GM12878 (cell line): ENCODE measurements at regions not wholly inside any gene's neighbourhood (a gene's known extent, or its start where the extent isn't known, plus 50 kb on each side); places are given as distances from the start of the nearest gene placed in this dataset.

ENCODE experiments used
- ATF7 ChIP-seq: fragments of 450-650 bp; IDR thresholded peaks from 2 replicates; pipeline ENCODE4 v1.6.1; 2016; ENCODE audit warnings: low read depth, mild to moderate bottlenecking
- CBX3 ChIP-seq: fragments of 200-600 bp; sonication (generic); IDR thresholded peaks from 2 replicates; pipeline ENCODE4 v1.6.1; 2016; ENCODE audit warnings: low read depth, borderline replicate concordance
- EZH2 ChIP-seq: IDR thresholded peaks from 2 replicates; pipeline ENCODE4 v1.6.1; 2012; ENCODE audit warnings: low read depth, mild to moderate bottlenecking, control low read depth, inconsistent platforms, low read length, borderline replicate concordance; ENCODE audit not compliant: control insufficient read depth
- NR2F1 ChIP-seq: fragments of 450-650 bp; conservative IDR thresholded peaks from 2 replicates; pipeline ENCODE4 v1.6.1; 2017; ENCODE audit warnings: mild to moderate bottlenecking
- POLR2A ChIP-seq: IDR thresholded peaks from 2 replicates; pipeline ENCODE4 v1.6.1; 2011; ENCODE audit warnings: low read depth, mild to moderate bottlenecking, low read length
- TAF1 ChIP-seq: IDR thresholded peaks from 2 replicates; pipeline ENCODE4 v1.6.1; 2011; ENCODE audit warnings: mild to moderate bottlenecking, low read depth, low read length, borderline replicate concordance
- YY1 ChIP-seq: IDR thresholded peaks from 2 replicates; pipeline ENCODE4 v1.6.1; 2011; ENCODE audit warnings: low read depth, mild to moderate bottlenecking, low read length
- TF ChIP-seq, protein P1 (sequence below): fragments of 450-650 bp; IDR thresholded peaks from 2 replicates; pipeline ENCODE4 v1.6.1; 2017; ENCODE audit warnings: mild to moderate bottlenecking, moderate library complexity
- TF ChIP-seq, protein P2 (sequence below), 3 experiments: IDR thresholded peaks in 2 of 3; conservative IDR thresholded peaks in 1 of 3; 2 replicates each; pipeline ENCODE4 v1.5.1; 2011; ENCODE audit warnings: low read depth in 3 of 3, low read length in 3 of 3, mild to moderate bottlenecking in 3 of 3, control low read depth in 2 of 3, moderate library complexity in 2 of 3, inconsistent platforms in 1 of 3, mixed read lengths in 1 of 3; ENCODE audit not compliant: control insufficient read depth in 2 of 3, insufficient read depth in 1 of 3; ENCODE audit errors: extremely low read depth in 1 of 3
- TF ChIP-seq, protein P3 (sequence below): fragments of 450-650 bp; formaldehyde crosslinking; IDR thresholded peaks from 2 replicates; pipeline ENCODE4 v1.4.0; 2022; ENCODE audit warnings: mild to moderate bottlenecking, moderate library complexity
- TF ChIP-seq, protein P4 (sequence below): IDR thresholded peaks from 2 replicates; pipeline ENCODE4 v1.6.1; 2012; ENCODE audit warnings: low read length, inconsistent platforms

DNA sequence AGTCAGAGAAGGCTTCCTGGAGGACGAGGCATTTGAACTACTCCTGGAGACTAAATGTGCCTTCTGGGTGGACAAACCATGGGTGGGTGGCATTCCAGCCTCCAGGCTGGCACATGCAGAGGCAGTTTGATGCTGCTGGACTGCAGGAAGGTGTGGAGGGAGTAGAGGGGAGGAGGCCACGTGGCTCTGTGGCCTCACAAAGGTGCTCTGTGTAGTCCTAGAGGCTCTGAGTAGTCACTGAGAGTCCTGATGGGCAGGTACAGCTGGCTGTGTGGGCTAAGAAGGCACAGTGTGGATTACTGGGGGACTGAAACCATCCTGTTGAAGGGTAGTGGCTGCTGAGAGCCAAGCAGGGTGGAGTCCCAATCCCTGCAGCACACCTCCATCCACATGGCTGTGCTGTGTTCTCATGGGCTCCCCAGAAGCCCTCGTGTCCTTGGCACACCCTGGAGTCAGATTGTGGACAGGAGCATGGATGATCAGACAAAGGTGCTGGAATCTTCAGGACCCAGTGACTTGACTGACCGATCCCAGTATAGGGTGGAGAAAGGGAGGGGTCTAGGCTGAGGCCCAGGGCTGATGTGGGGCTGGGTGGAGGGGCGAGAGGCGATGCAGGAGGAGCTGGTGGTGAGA is 87.4 kb upstream of the HS6ST1 start:
- TF ChIP-seq EZH2, result no peak
- TF ChIP-seq, protein P1, sequence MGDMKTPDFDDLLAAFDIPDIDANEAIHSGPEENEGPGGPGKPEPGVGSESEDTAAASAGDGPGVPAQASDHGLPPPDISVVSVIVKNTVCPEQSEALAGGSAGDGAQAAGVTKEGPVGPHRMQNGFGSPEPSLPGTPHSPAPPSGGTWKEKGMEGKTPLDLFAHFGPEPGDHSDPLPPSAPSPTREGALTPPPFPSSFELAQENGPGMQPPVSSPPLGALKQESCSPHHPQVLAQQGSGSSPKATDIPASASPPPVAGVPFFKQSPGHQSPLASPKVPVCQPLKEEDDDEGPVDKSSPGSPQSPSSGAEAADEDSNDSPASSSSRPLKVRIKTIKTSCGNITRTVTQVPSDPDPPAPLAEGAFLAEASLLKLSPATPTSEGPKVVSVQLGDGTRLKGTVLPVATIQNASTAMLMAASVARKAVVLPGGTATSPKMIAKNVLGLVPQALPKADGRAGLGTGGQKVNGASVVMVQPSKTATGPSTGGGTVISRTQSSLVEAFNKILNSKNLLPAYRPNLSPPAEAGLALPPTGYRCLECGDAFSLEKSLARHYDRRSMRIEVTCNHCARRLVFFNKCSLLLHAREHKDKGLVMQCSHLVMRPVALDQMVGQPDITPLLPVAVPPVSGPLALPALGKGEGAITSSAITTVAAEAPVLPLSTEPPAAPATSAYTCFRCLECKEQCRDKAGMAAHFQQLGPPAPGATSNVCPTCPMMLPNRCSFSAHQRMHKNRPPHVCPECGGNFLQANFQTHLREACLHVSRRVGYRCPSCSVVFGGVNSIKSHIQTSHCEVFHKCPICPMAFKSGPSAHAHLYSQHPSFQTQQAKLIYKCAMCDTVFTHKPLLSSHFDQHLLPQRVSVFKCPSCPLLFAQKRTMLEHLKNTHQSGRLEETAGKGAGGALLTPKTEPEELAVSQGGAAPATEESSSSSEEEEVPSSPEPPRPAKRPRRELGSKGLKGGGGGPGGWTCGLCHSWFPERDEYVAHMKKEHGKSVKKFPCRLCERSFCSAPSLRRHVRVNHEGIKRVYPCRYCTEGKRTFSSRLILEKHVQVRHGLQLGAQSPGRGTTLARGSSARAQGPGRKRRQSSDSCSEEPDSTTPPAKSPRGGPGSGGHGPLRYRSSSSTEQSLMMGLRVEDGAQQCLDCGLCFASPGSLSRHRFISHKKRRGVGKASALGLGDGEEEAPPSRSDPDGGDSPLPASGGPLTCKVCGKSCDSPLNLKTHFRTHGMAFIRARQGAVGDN, result no peak
- TF ChIP-seq TAF1, result no peak
- TF ChIP-seq, protein P2, sequence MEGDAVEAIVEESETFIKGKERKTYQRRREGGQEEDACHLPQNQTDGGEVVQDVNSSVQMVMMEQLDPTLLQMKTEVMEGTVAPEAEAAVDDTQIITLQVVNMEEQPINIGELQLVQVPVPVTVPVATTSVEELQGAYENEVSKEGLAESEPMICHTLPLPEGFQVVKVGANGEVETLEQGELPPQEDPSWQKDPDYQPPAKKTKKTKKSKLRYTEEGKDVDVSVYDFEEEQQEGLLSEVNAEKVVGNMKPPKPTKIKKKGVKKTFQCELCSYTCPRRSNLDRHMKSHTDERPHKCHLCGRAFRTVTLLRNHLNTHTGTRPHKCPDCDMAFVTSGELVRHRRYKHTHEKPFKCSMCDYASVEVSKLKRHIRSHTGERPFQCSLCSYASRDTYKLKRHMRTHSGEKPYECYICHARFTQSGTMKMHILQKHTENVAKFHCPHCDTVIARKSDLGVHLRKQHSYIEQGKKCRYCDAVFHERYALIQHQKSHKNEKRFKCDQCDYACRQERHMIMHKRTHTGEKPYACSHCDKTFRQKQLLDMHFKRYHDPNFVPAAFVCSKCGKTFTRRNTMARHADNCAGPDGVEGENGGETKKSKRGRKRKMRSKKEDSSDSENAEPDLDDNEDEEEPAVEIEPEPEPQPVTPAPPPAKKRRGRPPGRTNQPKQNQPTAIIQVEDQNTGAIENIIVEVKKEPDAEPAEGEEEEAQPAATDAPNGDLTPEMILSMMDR (IDR thresholded peaks at IDR 0.05 in 2 of 3, conservative IDR thresholded peaks at IDR 0.05 in 1 of 3; ENCODE audit: control insufficient read depth in 2 of 3, extremely low read depth in 1 of 3, insufficient read depth in 1 of 3, low read depth in 3 of 3, low read length in 3 of 3), result no peak
- TF ChIP-seq POLR2A, result no peak
- TF ChIP-seq, protein P3, sequence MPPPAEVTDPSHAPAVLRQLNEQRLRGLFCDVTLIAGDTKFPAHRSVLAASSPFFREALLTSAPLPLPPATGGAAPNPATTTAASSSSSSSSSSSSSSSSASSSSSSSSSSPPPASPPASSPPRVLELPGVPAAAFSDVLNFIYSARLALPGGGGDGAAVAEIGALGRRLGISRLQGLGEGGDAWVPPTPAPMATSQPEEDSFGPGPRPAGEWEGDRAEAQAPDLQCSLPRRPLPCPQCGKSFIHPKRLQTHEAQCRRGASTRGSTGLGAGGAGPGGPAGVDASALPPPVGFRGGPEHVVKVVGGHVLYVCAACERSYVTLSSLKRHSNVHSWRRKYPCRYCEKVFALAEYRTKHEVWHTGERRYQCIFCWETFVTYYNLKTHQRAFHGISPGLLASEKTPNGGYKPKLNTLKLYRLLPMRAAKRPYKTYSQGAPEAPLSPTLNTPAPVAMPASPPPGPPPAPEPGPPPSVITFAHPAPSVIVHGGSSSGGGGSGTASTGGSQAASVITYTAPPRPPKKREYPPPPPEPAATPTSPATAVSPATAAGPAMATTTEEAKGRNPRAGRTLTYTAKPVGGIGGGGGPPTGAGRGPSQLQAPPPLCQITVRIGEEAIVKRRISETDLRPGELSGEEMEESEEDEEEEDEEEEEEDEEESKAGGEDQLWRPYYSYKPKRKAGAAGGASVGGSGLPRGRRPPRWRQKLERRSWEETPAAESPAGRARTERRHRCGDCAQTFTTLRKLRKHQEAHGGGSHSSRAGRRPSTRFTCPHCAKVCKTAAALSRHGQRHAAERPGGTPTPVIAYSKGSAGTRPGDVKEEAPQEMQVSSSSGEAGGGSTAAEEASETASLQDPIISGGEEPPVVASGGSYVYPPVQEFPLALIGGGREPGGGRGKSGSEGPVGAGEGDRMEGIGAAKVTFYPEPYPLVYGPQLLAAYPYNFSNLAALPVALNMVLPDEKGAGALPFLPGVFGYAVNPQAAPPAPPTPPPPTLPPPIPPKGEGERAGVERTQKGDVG, result no peak
- TF ChIP-seq NR2F1, result no peak
- TF ChIP-seq YY1, result no peak
- TF ChIP-seq ATF7, result no peak
- no peak for TF ChIP-seq CBX3
- TF ChIP-seq, protein P4, sequence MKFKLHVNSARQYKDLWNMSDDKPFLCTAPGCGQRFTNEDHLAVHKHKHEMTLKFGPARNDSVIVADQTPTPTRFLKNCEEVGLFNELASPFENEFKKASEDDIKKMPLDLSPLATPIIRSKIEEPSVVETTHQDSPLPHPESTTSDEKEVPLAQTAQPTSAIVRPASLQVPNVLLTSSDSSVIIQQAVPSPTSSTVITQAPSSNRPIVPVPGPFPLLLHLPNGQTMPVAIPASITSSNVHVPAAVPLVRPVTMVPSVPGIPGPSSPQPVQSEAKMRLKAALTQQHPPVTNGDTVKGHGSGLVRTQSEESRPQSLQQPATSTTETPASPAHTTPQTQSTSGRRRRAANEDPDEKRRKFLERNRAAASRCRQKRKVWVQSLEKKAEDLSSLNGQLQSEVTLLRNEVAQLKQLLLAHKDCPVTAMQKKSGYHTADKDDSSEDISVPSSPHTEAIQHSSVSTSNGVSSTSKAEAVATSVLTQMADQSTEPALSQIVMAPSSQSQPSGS, result no peak
